ENCODE measurements at regions not wholly inside any gene's neighbourhood (a gene's known extent, or its start where the extent isn't known, plus 50 kb on each side); places are given as distances from the start of the nearest gene placed in this dataset.

DNA sequence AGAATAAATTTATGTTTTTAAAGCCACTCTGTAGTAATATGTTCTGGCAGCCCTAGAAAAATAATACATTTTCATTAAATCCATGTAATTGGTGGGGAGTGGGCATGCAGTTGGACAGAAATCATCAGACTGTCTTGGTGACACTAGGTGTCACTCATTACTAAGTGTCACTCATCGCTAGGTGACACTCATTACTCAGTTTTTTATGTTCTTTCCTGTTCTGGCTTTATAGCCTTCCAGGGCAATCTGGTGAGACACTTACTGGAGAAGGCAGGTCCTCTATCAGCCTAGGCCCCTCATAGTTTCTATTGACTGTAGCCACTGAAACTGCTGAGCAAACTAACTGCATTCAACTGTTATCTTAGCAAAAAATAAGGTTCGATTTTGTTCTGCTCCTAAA is 542.1 kb downstream of the SLITRK1 start:
- TF ChIP-seq CTCF (IDR thresholded peaks at IDR 0.05; ENCODE audit: poor library complexity) (no peak), EZH2phosphoT487 (IDR thresholded peaks at IDR 0.05; ENCODE audit: low read depth, severe bottlenecking, unreplicated experiment) (no peak)

Measured in hepatocyte (in vitro differentiated cells).